GM20431 (cell line): ENCODE measurements at regions not wholly inside any gene's neighbourhood (a gene's known extent, or its start where the extent isn't known, plus 50 kb on each side); places are given as distances from the start of the nearest gene placed in this dataset.

Source experiments
- in situ Hi-C: fragments of 300-500 bp; cut with MseI, MboI; formaldehyde crosslinking; loops from one replicate; pipeline ENCODE4 v1.15.0; 2020; ENCODE audit warnings: low sequenced_read_pairs; ENCODE audit not compliant: unreplicated experiment

GRCh38 chr2:8096484-8096883 lies 585.4 kb upstream of the ID2 start:
- in situ Hi-C loops: no loop called here

GRCh38 chr2:8098476-8099266 lies 583.2 kb upstream of the ID2 start:
- in situ Hi-C loops: no loop called here

GRCh38 chr2:8099267-8099582 lies 582.6 kb upstream of the ID2 start:
- in situ Hi-C loops: no loop called here

GRCh38 chr2:8101614-8102277 lies 580.1 kb upstream of the ID2 start:
- in situ Hi-C loops: no loop called here

- in situ Hi-C loops: no loop called here
Observed at GRCh38 chr2:8102470-8102869, 579.4 kb upstream of the ID2 start.

- in situ Hi-C loops: no loop called here
Observed at GRCh38 chr2:8103085-8103708, 578.7 kb upstream of the ID2 start.

- in situ Hi-C loops: no loop called here
Observed at GRCh38 chr2:8107150-8107549, 574.7 kb upstream of the ID2 start.

GRCh38 chr2:8107621-8108378 lies 574.1 kb upstream of the ID2 start:
- in situ Hi-C loops: no loop called here

GRCh38 chr2:8110716-8111115 lies 571.1 kb upstream of the ID2 start:
- in situ Hi-C loops: no loop called here

- in situ Hi-C loops: no loop called here
Observed at GRCh38 chr2:8111193-8111592, 570.7 kb upstream of the ID2 start.

- in situ Hi-C loops: no loop called here
Observed at GRCh38 chr2:8115456-8115855, 566.4 kb upstream of the ID2 start.

GRCh38 chr2:8115966-8116365 lies 565.9 kb upstream of the ID2 start:
- in situ Hi-C loops: no loop called here

GRCh38 chr2:8116661-8117060 lies 565.2 kb upstream of the ID2 start:
- in situ Hi-C loops: no loop called here

GRCh38 chr2:8118940-8119781 lies 562.7 kb upstream of the ID2 start:
- in situ Hi-C loops: no loop called here

GRCh38 chr2:8119782-8120505 lies 561.9 kb upstream of the ID2 start:
- in situ Hi-C loops: no loop called here

GRCh38 chr2:8120506-8120860 lies 561.4 kb upstream of the ID2 start:
- in situ Hi-C loops: no loop called here

GRCh38 chr2:8121022-8121825 lies 560.6 kb upstream of the ID2 start:
- in situ Hi-C loops: no loop called here

GRCh38 chr2:8121826-8122513 lies 559.9 kb upstream of the ID2 start:
- in situ Hi-C loops: no loop called here
